8988T (cell line): ENCODE measurements at regions not wholly inside any gene's neighbourhood (a gene's known extent, or its start where the extent isn't known, plus 50 kb on each side); places are given as distances from the start of the nearest gene placed in this dataset.
"Not testable (repeated sequence)": the region's sequence is repeated elsewhere in the genome, so short reads cannot be mapped to it uniquely, and the experiment has no call there.

Experiments used
- DNase-seq: peaks from one replicate; pipeline ENCODE4 v3.0.0; 2011

DNA sequence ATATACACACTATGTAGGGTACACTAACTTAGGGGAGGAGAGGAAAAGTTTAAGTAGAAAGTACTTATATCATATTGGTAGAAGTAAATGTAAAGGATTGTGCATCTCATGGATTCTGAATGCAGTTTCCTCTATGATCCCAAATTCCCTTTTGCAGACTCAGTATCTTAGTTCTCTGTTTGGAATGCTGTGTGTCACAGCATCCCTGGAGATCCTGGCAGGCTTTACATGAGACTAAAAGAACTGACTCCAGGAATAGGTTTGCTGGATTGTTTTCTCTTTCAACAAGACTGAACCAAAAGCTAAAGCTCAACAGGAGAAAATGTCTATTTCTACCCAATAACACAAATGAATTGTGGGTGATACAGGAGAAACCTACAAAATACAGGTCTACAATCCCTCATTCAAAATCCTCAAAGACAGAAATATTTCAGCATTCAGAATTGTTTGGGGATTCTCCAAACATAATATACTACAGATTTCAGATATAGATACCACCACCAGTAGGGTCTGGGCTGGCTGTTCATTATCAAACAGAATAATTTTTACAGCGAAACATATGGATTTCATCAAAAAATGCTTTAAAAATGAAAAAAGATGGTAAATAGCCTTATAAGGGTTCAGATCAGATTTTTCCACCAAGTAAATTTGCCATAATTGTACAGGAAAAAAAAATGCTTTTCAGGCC lies 324.7 kb upstream of the GRAMD2B start:
- no peak for DNase-seq

- DNase-seq = no peak
These were observed 324.1 kb upstream of the GRAMD2B start for GRCh38 chr5:126099077-126099476.

- DNase-seq = no peak
These were observed 322.4 kb upstream of the GRAMD2B start for GRCh38 chr5:126100767-126101166.

GRCh38 chr5:126101901-126102300 lies 321.3 kb upstream of the GRAMD2B start:
- no peak for DNase-seq

DNA sequence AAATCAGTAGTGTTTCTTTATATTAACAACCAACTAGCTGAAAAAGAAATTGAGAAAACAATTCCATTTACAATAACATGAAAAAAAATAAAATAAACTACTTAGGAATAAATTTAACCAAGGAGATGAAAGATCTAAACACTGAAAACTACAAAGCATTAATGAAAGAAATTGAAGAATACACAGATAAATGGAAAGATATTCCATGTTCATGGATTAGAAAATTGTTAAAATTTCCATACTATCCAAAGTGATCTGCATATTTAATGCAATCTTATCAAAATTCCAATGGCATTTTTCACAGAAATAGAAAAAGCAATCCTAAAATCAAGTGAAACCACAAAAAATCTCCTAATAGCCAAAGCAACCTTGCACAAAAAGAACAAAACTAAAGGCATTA lies 320.2 kb upstream of the GRAMD2B start:
- no peak for DNase-seq

GRCh38 chr5:126103868-126104267 lies 319.3 kb upstream of the GRAMD2B start:
- DNase-seq = no peak

- no peak for DNase-seq
These were observed 318.9 kb upstream of the GRAMD2B start for GRCh38 chr5:126104341-126104740.

DNA sequence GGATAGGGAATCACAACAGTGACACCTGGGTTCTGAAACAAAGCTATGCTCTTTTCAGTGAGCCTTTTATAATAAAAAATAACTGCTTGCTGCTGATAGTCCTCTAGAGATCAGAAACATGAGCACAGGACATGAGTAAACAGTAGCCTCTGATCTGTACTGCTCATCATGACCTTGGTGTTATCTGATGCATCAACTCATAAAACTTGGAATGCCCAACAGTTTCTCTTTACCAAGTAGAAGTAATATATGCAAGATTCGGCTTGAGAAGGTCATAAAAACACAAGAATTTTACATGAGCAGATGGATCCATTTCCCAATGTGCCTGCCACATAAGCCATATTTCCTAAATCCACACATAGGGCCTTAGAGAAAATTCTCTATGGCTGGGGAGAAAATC lies 318.3 kb upstream of the GRAMD2B start:
- no peak for DNase-seq

GRCh38 chr5:126106029-126106428 lies 317.2 kb upstream of the GRAMD2B start:
- no peak for DNase-seq

- DNase-seq = no peak
These were observed 315.8 kb upstream of the GRAMD2B start for GRCh38 chr5:126107381-126107780.

GRCh38 chr5:126108470-126108869 lies 314.7 kb upstream of the GRAMD2B start:
- no peak for DNase-seq

DNA sequence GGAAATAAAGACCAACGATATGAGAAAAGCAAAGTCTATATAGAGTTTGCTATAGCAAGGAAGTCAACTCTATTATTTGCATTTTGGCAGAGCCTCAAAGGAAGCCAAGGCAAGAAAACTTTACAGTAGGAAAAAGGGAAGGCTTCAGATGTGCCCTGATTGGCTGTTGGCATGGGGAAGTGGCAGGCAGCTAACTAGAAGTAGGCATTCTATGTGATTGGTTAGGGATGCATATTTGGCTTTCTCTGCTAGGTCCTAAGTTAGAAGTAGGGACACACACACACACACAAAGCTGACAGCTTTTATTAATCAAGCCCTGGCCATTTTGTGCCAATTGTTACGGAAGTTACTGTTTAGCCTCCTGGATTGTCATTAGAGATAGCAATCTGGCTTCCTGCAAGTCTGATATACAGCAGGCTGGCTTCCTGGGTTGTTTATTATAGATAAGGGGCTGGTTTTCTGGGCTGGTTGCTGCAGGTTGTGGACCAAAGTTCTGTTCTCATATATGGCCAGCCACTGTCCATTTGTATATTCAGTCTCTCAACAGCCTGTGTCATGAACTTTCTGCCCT lies 308.1 kb upstream of the GRAMD2B start:
- no peak for DNase-seq

DNA sequence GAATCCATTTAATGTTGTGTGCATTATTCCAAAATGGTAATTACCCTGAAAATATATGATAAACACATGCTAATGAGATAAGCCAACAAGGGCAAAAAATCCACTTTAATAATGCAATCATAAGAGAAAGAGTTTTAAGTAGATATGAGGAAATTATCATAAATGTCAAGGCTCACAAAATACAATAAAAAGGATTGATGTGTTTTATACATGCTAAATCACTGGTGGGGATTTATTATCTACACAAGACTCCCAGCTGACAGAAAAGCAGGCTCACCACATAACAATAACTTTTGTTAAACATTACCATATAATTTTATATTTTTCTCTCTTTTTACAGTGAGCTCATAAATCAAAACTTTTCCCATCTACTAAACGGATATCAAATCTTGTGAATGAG lies 306.2 kb upstream of the GRAMD2B start:
- no peak for DNase-seq

DNA sequence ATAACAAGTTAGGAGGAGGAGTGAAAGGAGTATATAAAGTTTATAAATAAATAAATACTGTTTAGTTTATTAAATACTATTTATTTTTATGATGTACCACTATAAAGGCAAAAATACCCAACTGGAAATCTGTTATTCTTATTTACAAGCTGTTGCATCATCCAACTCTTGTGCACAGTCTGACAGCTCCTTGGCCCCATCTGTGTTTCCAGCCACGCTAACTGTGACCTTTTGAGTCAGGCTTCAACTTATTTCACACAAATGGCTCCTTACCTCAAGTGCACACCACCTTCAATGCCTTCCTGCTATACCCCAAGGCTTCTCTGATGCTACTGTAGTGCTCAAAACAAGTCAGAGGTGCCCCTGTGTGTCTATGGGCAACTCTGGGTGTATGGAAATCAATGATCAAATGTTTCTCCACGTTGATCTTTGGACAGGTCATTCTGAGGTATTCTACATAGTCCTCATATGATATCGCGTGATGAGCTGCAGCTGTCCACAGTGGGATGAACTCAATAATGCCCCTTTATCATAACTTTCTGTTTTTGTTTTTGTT lies 303.2 kb upstream of the GRAMD2B start:
- no peak for DNase-seq

- no peak for DNase-seq
These were observed 302.3 kb upstream of the GRAMD2B start for GRCh38 chr5:126120939-126121338.

- DNase-seq = no peak
These were observed 300.3 kb upstream of the GRAMD2B start for GRCh38 chr5:126122942-126123341.

GRCh38 chr5:126124706-126125345 lies 298.4 kb upstream of the GRAMD2B start:
- DNase-seq = no peak

DNA sequence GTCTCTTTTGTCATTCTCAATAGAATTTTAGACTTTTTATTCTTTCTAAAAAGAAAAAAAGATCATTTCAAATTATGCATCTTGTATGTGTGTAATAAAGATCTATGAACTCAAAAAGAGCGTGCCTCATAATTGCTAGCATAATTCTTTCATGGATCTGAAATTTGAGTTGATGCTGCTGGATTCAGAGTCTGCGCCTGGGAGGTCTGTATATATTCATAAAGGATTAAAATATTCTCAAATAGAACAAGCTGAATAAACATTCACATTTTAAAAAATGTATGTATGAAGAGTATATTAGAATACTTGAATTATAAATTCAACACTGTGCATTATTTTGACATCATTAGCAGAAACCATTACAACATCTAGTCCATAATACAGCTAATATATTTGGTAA lies 297.8 kb upstream of the GRAMD2B start:
- no peak for DNase-seq

GRCh38 chr5:126126574-126126973 lies 296.6 kb upstream of the GRAMD2B start:
- DNase-seq = no peak

- not testable (repeated sequence) for DNase-seq
These were observed 295.8 kb upstream of the GRAMD2B start for GRCh38 chr5:126127371-126127770.

GRCh38 chr5:126129431-126129830 lies 293.8 kb upstream of the GRAMD2B start:
- DNase-seq = no peak

GRCh38 chr5:126133424-126133823 lies 289.8 kb upstream of the GRAMD2B start:
- DNase-seq = no peak

- no peak for DNase-seq
These were observed 285.3 kb upstream of the GRAMD2B start for GRCh38 chr5:126137891-126138280.

DNA sequence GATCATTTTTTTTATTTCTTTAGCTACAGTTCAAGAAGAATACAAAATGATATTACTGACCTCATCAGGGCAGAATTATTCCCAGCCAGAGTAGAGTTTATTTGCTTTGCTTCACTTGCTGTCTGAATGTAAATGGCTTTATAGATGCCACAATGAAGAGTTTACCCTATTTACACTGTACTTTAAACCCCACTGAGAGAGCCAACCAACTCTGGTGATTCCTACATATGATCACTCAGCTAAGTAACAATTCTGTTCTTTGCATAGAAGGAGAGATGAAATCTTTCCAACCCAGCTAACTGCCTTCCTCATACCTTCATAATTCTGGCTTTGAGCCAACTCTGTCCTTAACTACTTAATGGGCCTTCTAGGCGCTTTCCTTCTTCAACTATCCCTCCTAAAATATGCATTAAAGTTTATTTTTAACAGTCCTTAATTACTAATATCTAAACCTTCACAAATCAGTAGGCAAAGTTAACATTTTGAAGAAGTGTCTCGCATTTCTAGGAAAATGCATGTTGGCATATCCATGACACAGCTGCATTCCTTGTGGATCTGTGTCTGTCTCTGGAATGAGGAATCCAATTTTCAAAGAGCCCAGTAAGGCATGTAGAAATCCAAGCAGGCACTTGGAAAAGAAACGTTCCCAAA lies 284.8 kb upstream of the GRAMD2B start:
- DNase-seq = no peak
